ENCODE measurements at regions not wholly inside any gene's neighbourhood (a gene's known extent, or its start where the extent isn't known, plus 50 kb on each side); places are given as distances from the start of the nearest gene placed in this dataset.

DNA sequence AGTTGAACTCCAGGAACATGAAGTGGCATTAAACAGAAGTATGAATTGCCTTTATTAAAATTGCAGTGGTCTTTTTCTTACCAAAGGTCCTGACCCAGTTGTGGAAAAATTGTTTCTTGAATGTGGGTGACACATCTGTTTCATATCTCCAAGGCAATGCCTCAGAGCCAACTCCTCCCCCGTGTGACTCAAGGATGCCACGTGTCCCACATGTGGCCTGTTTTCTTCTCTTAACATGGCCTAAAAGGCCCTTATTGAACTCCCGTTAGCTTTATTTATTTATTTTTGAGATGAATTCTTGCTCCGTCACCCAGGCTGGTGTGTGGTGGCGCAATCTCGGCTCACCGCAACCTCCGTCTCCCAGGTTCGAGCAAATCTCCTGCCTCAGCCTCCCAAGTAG is 128.4 kb upstream of the ESR1 start:
- Histone ChIP-seq H4K91ac (ENCODE audit: insufficient read depth, low read depth, low read length) (no peak overlapping the region), H2BK20ac (ENCODE audit: low read depth, low read length) (no peak overlapping the region), H3K9ac (ENCODE audit: low read depth, low read length) (no peak overlapping the region), H3K9me1 (ENCODE audit: insufficient read depth, low read length) (no peaks in the 10 kb centered on the region), H3K56ac (ENCODE audit: extremely low read depth, insufficient read depth, low read length) (no peak overlapping the region), H3K4me1 (ENCODE audit: control insufficient read depth, insufficient read depth, low read length) (no peaks in the 10 kb centered on the region), H3K27me3 (ENCODE audit: control insufficient read depth, insufficient read depth, low read length) (peaks cover 3% of the 10 kb centered on the region; the same call in 1 of the 2 replicates), H2AK5ac (ENCODE audit: low read depth, low read length) (no peak overlapping the region), H2BK15ac (ENCODE audit: low read depth, low read length) (no peak overlapping the region), H2BK5ac (ENCODE audit: low read depth, low read length, poor library complexity, severe bottlenecking) (no peak overlapping the region), H3K4ac (ENCODE audit: low read depth, low read length) (no peak overlapping the region), H4K8ac (ENCODE audit: low read depth in 2 of 2, low read length in 2 of 2) (no peak overlapping the region), H3K36me3 (ENCODE audit: control insufficient read depth, insufficient read depth, low read length) (no peaks in the 10 kb centered on the region), H2BK120ac (ENCODE audit: low read depth, low read length) (no peak overlapping the region), H3K9me3 (ENCODE audit: control insufficient read depth, insufficient read depth, low read length) (no peaks in the 10 kb centered on the region), H2AFZ (replicated peaks; ENCODE audit: low read length, poor library complexity) (no peak overlapping the region), H3K23ac (ENCODE audit: low read depth, low read length) (no peak overlapping the region), H3K14ac (replicated peaks; ENCODE audit: low read depth, low read length) (no peak overlapping the region), H3K4me2 (ENCODE audit: low read depth, low read length) (no peak overlapping the region), H3K79me1 (ENCODE audit: low read depth in 1 of 2, low read length in 2 of 2) (no peaks in the 10 kb centered on the region), H3K4me3 (ENCODE audit: insufficient read depth, low read depth, low read length) (no peak overlapping the region), H3K18ac (ENCODE audit: low read depth, low read length) (no peak overlapping the region), H2AK9ac (replicated peaks; ENCODE audit: low read depth, low read length, poor library complexity) (no peak overlapping the region), H4K5ac (ENCODE audit: low read depth, low read length) (no peak overlapping the region), H4K20me1 (ENCODE audit: insufficient read depth, low read length) (no peaks in the 10 kb centered on the region), H3K27ac (ENCODE audit: insufficient read depth, low read length) (no peak overlapping the region)
- TF ChIP-seq USF2 (IDR thresholded peaks at IDR 0.05; ENCODE audit: low read depth, low read length): peak; percentile 59; the same call in 1 of the 2 replicates
- TF ChIP-seq, protein P1, sequence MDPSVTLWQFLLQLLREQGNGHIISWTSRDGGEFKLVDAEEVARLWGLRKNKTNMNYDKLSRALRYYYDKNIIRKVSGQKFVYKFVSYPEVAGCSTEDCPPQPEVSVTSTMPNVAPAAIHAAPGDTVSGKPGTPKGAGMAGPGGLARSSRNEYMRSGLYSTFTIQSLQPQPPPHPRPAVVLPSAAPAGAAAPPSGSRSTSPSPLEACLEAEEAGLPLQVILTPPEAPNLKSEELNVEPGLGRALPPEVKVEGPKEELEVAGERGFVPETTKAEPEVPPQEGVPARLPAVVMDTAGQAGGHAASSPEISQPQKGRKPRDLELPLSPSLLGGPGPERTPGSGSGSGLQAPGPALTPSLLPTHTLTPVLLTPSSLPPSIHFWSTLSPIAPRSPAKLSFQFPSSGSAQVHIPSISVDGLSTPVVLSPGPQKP (IDR thresholded peaks at IDR 0.05; ENCODE audit: borderline replicate concordance, low read depth, low read length): no peak
- WGBS, 2 experiments (ENCODE audit: extremely low coverage in 2 of 2, insufficient read length in 1 of 2): no CpG with 5 or more reads among the region's 9 CpGs
- BruUV-seq (replicated peaks): no TSS peak
- in situ Hi-C loops (cut with MboI; ENCODE audit: low sequenced_read_pairs) (no loop called here), intact Hi-C loops (cut with micrococcal nuclease) (loop anchor here (10.0 kb wide), 1 partner anchor 446 kb away; no protein-coding TSS in a partner anchor), dilution Hi-C loops (cut with HindIII; ENCODE audit: low sequenced_read_pairs, unreplicated experiment) (no loop called here)
- peak; percentile 18 for DNase-seq
- ChIA-PET CTCF (no interaction called here), POLR2A (ENCODE audit: unreplicated experiment) (no interaction called here)
- ATAC-seq (ENCODE audit: low read depth): no peak
